ENCODE measurements at regions not wholly inside any gene's neighbourhood (a gene's known extent, or its start where the extent isn't known, plus 50 kb on each side); places are given as distances from the start of the nearest gene placed in this dataset.

- TF ChIP-seq GATA3 (IDR thresholded peaks at IDR 0.05; ENCODE audit: low read depth, low read length) (no peak), GATA2 (IDR thresholded peaks at IDR 0.05; ENCODE audit: low read depth, low read length) (no peak)
These were observed 376.9 kb downstream of the PPP3CA start for GRCh38 chr4:100970414-100970813.

- TF ChIP-seq GATA3 (IDR thresholded peaks at IDR 0.05; ENCODE audit: low read depth, low read length) (no peak), GATA2 (IDR thresholded peaks at IDR 0.05; ENCODE audit: low read depth, low read length) (no peak)
These were observed 377.4 kb downstream of the PPP3CA start for GRCh38 chr4:100969925-100970324.

GRCh38 chr4:100968046-100968445, 379.3 kb downstream of the PPP3CA start:
- TF ChIP-seq GATA2 (IDR thresholded peaks at IDR 0.05; ENCODE audit: low read depth, low read length), result no peak
- TF ChIP-seq GATA3 (IDR thresholded peaks at IDR 0.05; ENCODE audit: low read depth, low read length), result no peak

- TF ChIP-seq GATA3 (IDR thresholded peaks at IDR 0.05; ENCODE audit: low read depth, low read length), result no peak
- no peak for TF ChIP-seq GATA2 (IDR thresholded peaks at IDR 0.05; ENCODE audit: low read depth, low read length)
These were observed 383.7 kb downstream of the PPP3CA start for GRCh38 chr4:100963627-100964026.

- TF ChIP-seq GATA2 (IDR thresholded peaks at IDR 0.05; ENCODE audit: low read depth, low read length) (no peak), GATA3 (IDR thresholded peaks at IDR 0.05; ENCODE audit: low read depth, low read length) (no peak)
These were observed 384.6 kb downstream of the PPP3CA start for GRCh38 chr4:100962698-100963097.

GRCh38 chr4:100960232-100960631, 387.1 kb downstream of the PPP3CA start:
- TF ChIP-seq GATA3 (IDR thresholded peaks at IDR 0.05; ENCODE audit: low read depth, low read length), result no peak
- TF ChIP-seq GATA2 (IDR thresholded peaks at IDR 0.05; ENCODE audit: low read depth, low read length), result no peak

- TF ChIP-seq GATA3 (IDR thresholded peaks at IDR 0.05; ENCODE audit: low read depth, low read length) (no peak), GATA2 (IDR thresholded peaks at IDR 0.05; ENCODE audit: low read depth, low read length) (no peak)
These were observed 393.3 kb downstream of the PPP3CA start for GRCh38 chr4:100954046-100954445.

- TF ChIP-seq GATA3 (IDR thresholded peaks at IDR 0.05; ENCODE audit: low read depth, low read length) (no peak), GATA2 (IDR thresholded peaks at IDR 0.05; ENCODE audit: low read depth, low read length) (no peak)
These were observed 393.7 kb downstream of the PPP3CA start for GRCh38 chr4:100953616-100954015.

GRCh38 chr4:100952590-100952989, 394.7 kb downstream of the PPP3CA start:
- TF ChIP-seq GATA3 (IDR thresholded peaks at IDR 0.05; ENCODE audit: low read depth, low read length) (no peak), GATA2 (IDR thresholded peaks at IDR 0.05; ENCODE audit: low read depth, low read length) (no peak)

GRCh38 chr4:100949350-100949935, 397.9 kb downstream of the PPP3CA start:
- no peak for TF ChIP-seq GATA3 (IDR thresholded peaks at IDR 0.05; ENCODE audit: low read depth, low read length)
- TF ChIP-seq GATA2 (IDR thresholded peaks at IDR 0.05; ENCODE audit: low read depth, low read length), result no peak

- TF ChIP-seq GATA2 (IDR thresholded peaks at IDR 0.05; ENCODE audit: low read depth, low read length) (no peak), GATA3 (IDR thresholded peaks at IDR 0.05; ENCODE audit: low read depth, low read length) (no peak)
These were observed 398.4 kb downstream of the PPP3CA start for GRCh38 chr4:100948911-100949310.

GRCh38 chr4:100945789-100946188, 401.5 kb downstream of the PPP3CA start:
- TF ChIP-seq GATA2 (IDR thresholded peaks at IDR 0.05; ENCODE audit: low read depth, low read length), result no peak
- no peak for TF ChIP-seq GATA3 (IDR thresholded peaks at IDR 0.05; ENCODE audit: low read depth, low read length)

- TF ChIP-seq GATA2 (IDR thresholded peaks at IDR 0.05; ENCODE audit: low read depth, low read length) (no peak), GATA3 (IDR thresholded peaks at IDR 0.05; ENCODE audit: low read depth, low read length) (no peak)
These were observed 408.6 kb downstream of the PPP3CA start for GRCh38 chr4:100938698-100939097.

- no peak for TF ChIP-seq GATA2 (IDR thresholded peaks at IDR 0.05; ENCODE audit: low read depth, low read length)
- TF ChIP-seq GATA3 (IDR thresholded peaks at IDR 0.05; ENCODE audit: low read depth, low read length), result no peak
These were observed 410.5 kb downstream of the PPP3CA start for GRCh38 chr4:100936661-100937375.

- TF ChIP-seq GATA3 (IDR thresholded peaks at IDR 0.05; ENCODE audit: low read depth, low read length) (no peak), GATA2 (IDR thresholded peaks at IDR 0.05; ENCODE audit: low read depth, low read length) (no peak)
These were observed 412.2 kb downstream of the PPP3CA start for GRCh38 chr4:100935090-100935489.

All from SH-SY5Y (cell line).